Right lobe of liver (tissue), 6 donors: ENCODE measurements at regions not wholly inside any gene's neighbourhood (a gene's known extent, or its start where the extent isn't known, plus 50 kb on each side); places are given as distances from the start of the nearest gene placed in this dataset.

Source experiments
- ATAC-seq, 4 donors: fragments of 200-7000 bp; cut with Tn5 transposase; one replicate each; pipeline ENCODE4 v1.9.1; 2020; ENCODE audit warnings: mild to moderate bottlenecking in 4 of 4, moderate library complexity in 4 of 4
- DNase-seq, 3 donors: peaks; one replicate each; pipeline ENCODE4 v3.0.0-alpha.2; 2020
- H3K27ac ChIP-seq, 3 donors: fragments of 200-600 bp; one replicate each; pipeline ENCODE4 v1.8.0; 2022
- H3K27me3 ChIP-seq, 2 donors: fragments of 200-600 bp; one replicate each; pipeline ENCODE4 v1.8.0; 2022
- H3K36me3 ChIP-seq, 4 donors: fragments of 200-600 bp; sonication (generic) in 1 of 4; one replicate each; pipeline versions ENCODE4 v1.5.1 to v1.8.0; 2017 to 2022; ENCODE audit warnings: control low read depth in 1 of 4
- H3K4me1 ChIP-seq, 4 donors: fragments of 200-600 bp; sonication (generic) in 1 of 4; one replicate each; pipeline versions ENCODE4 v1.5.1 to v1.8.0; 2017 to 2022; ENCODE audit warnings: control low read depth in 1 of 4
- H3K4me3 ChIP-seq, 3 donors: fragments of 200-600 bp; one replicate each; pipeline ENCODE4 v1.8.0; 2022
- H3K9me3 ChIP-seq, 4 donors: fragments of 200-600 bp; sonication (generic) in 1 of 4; one replicate each; pipeline versions ENCODE4 v1.5.1 to v1.8.0; 2017 to 2022; ENCODE audit warnings: control low read depth in 1 of 4
- POLR2A ChIP-seq: fragments of 450-650 bp; IDR thresholded peaks from one replicate; pipeline ENCODE4 v1.6.1; 2017; ENCODE audit warnings: antibody characterized with exemption, mild to moderate bottlenecking
- WGBS: methylation state at CpG from one replicate; pipeline ENCODE4 v1.1.6; 2018; ENCODE audit warnings: low coverage, low lambda C conversion rate; ENCODE audit not compliant: insufficient coverage; ENCODE audit errors: missing lambda C conversion rate; 5-methylcytosine and 5-hydroxymethylcytosine counted together
- intact Hi-C, 2 donors: fragments of 100-400 bp; cut with DNase I; formaldehyde crosslinking; loops; one replicate each; pipeline versions ENCODE4 v1.11.2 to v1.14.1; 2022
- TF ChIP-seq, protein P1 (sequence below), 4 donors: fragments of 200-600 bp in 3 of 4; fragments of 450-650 bp in 1 of 4; IDR thresholded peaks; one replicate each; pipeline versions ENCODE4 v1.5.1 to v1.8.0; 2016 to 2022; ENCODE audit warnings: antibody characterized with exemption in 4 of 4, mild to moderate bottlenecking in 2 of 4
- donor health status: DM: no; HTN: yes; CAD: no.
- donor health status: DM: no; HTN: no; CAD: no.
- donor health status: DM: no; HTN: no; CAD: no.
- donor health status: DM: no; HTN: yes; CAD: no.
- donor health status: DM: no; HTN: yes; CAD: no.

DNA sequence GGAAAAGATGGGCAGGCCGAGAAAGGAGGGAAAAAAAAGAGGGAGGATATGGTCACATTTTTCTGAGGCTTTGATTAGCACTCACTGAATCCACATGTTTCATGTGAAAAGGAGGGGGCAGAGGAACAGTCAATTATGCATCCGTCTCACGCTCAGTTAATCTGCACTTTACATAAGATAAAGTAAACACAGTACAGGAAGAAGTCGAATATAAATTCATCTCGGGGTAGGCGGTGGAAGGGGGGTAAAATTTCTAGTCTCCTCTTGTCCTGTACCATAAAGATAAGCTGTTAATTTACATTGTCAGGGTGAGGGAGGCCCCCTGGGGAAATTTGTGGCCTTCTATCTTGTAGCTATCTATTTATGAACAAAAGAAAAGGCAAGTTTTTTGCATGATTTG lies 73.1 kb upstream of the CES5A start:
- ATAC-seq (no peak), DNase-seq (no peak)
- Histone ChIP-seq H3K4me3 (no peak overlapping the region), H3K36me3 (no peaks in the 10 kb centered on the region), H3K9me3 (no peaks in the 10 kb centered on the region), H3K27ac (no peak overlapping the region), H3K27me3 (no peaks in the 10 kb centered on the region), H3K4me1 (no peaks in the 10 kb centered on the region)
- 31% methylated on average over 6 of the region's 6 CpGs for WGBS
- no peak for TF ChIP-seq POLR2A
- TF ChIP-seq, protein P1, sequence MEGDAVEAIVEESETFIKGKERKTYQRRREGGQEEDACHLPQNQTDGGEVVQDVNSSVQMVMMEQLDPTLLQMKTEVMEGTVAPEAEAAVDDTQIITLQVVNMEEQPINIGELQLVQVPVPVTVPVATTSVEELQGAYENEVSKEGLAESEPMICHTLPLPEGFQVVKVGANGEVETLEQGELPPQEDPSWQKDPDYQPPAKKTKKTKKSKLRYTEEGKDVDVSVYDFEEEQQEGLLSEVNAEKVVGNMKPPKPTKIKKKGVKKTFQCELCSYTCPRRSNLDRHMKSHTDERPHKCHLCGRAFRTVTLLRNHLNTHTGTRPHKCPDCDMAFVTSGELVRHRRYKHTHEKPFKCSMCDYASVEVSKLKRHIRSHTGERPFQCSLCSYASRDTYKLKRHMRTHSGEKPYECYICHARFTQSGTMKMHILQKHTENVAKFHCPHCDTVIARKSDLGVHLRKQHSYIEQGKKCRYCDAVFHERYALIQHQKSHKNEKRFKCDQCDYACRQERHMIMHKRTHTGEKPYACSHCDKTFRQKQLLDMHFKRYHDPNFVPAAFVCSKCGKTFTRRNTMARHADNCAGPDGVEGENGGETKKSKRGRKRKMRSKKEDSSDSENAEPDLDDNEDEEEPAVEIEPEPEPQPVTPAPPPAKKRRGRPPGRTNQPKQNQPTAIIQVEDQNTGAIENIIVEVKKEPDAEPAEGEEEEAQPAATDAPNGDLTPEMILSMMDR (IDR thresholded peaks at IDR 0.05): no peak
- intact Hi-C loops: loop anchor here in 1 of 2 donors (5.0 kb wide), 1 partner anchor 369 kb away; no protein-coding TSS in a partner anchor

DNA sequence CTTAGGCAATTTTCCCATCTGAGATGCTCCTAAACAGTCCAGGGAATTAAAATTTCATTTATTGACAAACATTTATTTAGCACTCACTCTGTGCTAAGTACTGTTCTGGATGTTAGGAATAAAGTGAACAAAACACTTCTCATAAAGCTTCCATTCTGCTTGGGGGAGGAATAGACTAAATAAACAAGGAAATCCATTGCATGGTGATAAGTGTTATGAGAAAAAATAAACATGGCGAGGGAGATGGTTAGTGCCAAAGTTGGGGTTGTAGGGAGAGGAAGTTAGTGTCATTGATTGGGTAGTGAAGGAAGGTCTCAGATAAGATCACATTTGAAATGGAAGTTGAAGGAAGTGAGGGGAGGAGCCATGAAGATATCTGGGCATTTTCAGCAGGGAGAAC lies 72.2 kb upstream of the CES5A start:
- DNase-seq: no peak
- intact Hi-C loops: loop anchor here in 1 of 2 donors (5.0 kb wide), 1 partner anchor 370 kb away; no protein-coding TSS in a partner anchor
- H3K36me3 ChIP-seq: no peaks in the 10 kb centered on the region
- H3K4me1 ChIP-seq: no peaks in the 10 kb centered on the region
- no peak overlapping the region for H3K27ac ChIP-seq
- H3K27me3 ChIP-seq: no peaks in the 10 kb centered on the region
- no peak for ATAC-seq
- no peaks in the 10 kb centered on the region for H3K9me3 ChIP-seq
- 58% methylated on average over 1 of the region's 1 CpG for WGBS
- no peak for TF ChIP-seq POLR2A
- TF ChIP-seq, protein P1 (IDR thresholded peaks at IDR 0.05): no peak
- no peak overlapping the region for H3K4me3 ChIP-seq

DNA sequence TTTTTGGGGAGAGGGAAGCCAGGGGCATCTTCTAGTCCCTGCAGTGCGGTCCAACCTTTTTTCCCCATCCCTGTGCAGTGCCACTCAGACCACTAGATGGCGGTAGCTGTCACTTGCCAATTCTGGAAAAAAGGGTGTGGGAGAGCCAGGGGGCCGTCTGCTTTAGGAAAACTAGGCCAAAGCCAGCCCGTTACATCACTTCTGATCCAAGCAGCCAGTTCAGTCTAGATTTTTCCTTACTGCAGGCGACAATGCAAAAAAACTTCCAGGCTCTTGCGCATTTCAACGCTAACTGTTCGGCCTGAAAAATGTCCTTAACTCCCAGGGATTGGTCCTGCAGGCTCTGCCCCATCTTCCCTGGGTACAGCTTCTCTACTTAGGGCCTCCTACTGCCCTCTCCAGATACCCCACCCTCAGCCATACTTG lies 69.2 kb upstream of the CES5A start:
- intact Hi-C loops: no loop called here
- no peak overlapping the region for H3K27ac ChIP-seq
- H3K9me3 ChIP-seq: no peaks in the 10 kb centered on the region
- TF ChIP-seq, protein P1 (IDR thresholded peaks at IDR 0.05): peak; percentile 87 to 96 (median 94)
- TF ChIP-seq POLR2A: no peak
- WGBS: 29% methylated on average over 8 of the region's 8 CpGs
- peak; percentile 45 to 68 (median 60) for DNase-seq
- ATAC-seq: peak; percentile 90 to 92 (median 92)
- no peaks in the 10 kb centered on the region for H3K4me1 ChIP-seq
- no peaks in the 10 kb centered on the region for H3K36me3 ChIP-seq
- no peaks in the 10 kb centered on the region for H3K27me3 ChIP-seq
- no peak overlapping the region for H3K4me3 ChIP-seq

DNA sequence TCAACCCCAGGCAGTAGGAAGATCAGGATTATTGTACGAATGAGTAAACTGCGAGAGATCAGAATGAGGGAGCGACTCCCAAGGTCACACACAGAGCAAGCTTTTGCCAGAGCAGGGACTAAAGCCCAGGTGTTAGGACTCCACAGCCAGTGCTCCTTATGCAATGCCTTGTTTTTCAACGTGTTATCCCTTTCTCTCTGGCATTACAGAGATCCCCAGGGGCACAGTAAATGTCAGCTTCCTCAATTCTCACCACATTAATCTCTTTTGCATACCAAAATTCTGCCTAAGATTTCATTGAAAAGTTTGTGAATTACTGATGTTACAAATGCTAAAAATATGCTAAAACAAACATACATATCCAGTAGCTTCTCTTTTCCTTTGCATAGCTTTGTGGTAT lies 68.1 kb upstream of the CES5A start:
- DNase-seq (no peak), ATAC-seq (no peak)
- TF ChIP-seq, protein P1 (IDR thresholded peaks at IDR 0.05): no peak
- TF ChIP-seq POLR2A: no peak
- no peaks in the 10 kb centered on the region for H3K27me3 ChIP-seq
- H3K4me3 ChIP-seq: no peak overlapping the region
- 43% methylated on average over 4 of the region's 4 CpGs for WGBS
- intact Hi-C loops: no loop called here
- H3K4me1 ChIP-seq: no peaks in the 10 kb centered on the region
- no peak overlapping the region for H3K27ac ChIP-seq
- no peaks in the 10 kb centered on the region for H3K9me3 ChIP-seq
- H3K36me3 ChIP-seq: no peaks in the 10 kb centered on the region

DNA sequence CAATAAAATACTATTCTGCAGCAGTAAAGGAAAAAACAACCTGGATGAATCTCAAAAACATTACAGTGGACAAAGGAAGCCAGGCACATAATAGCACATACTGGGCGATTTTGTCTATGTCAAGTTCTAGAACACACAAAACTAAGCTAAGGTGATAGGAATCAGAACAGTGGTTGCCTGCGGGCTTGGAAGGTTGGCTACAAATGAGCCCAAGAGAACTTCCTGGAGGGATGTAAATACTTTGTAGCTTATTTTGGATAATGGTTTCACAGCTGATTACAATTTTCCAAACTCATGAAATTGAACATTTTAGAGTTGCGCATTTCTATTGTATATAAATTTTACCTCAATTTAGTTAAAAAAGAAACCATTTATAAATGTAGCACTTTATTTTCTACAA lies 67.6 kb upstream of the CES5A start:
- no peak for TF ChIP-seq POLR2A
- TF ChIP-seq, protein P1 (IDR thresholded peaks at IDR 0.05): no peak
- H3K27ac ChIP-seq: no peak overlapping the region
- ATAC-seq: no peak
- 69% methylated on average over 3 of the region's 3 CpGs for WGBS
- no peaks in the 10 kb centered on the region for H3K4me1 ChIP-seq
- no peak overlapping the region for H3K4me3 ChIP-seq
- no peaks in the 10 kb centered on the region for H3K27me3 ChIP-seq
- intact Hi-C loops: no loop called here
- H3K9me3 ChIP-seq: no peaks in the 10 kb centered on the region
- H3K36me3 ChIP-seq: no peaks in the 10 kb centered on the region
- no peak for DNase-seq
